Activated T-cell treated with anti-CD3 and anti-CD28 coated beads, Interleukin-2, amount 50 U/mL, for 24 hours (primary cell): ENCODE measurements at regions not wholly inside any gene's neighbourhood (a gene's known extent, or its start where the extent isn't known, plus 50 kb on each side); places are given as distances from the start of the nearest gene placed in this dataset.

Experiments used
- DNase-seq: peaks from one replicate; pipeline ENCODE4 v3.0.0-alpha.2; 2020
- H3K27ac Mint-ChIP-seq: 2 replicates; pipeline ENCODE4 v1.8.0; 2020; ENCODE audit warnings: mild to moderate bottlenecking, mixed read lengths
- H3K27me3 Mint-ChIP-seq: 2 replicates; pipeline ENCODE4 v1.8.0; 2020; ENCODE audit warnings: mixed read lengths
- H3K36me3 Mint-ChIP-seq: 2 replicates; pipeline ENCODE4 v1.8.0; 2020; ENCODE audit warnings: low read depth, mixed read lengths
- H3K4me1 Mint-ChIP-seq: 2 replicates; pipeline ENCODE4 v1.8.0; 2020; ENCODE audit warnings: low read depth, mixed read lengths
- H3K4me3 Mint-ChIP-seq: 2 replicates; pipeline ENCODE4 v1.8.0; 2020; ENCODE audit warnings: mild to moderate bottlenecking, moderate library complexity, mixed read lengths
- H3K9me3 Mint-ChIP-seq: 2 replicates; pipeline ENCODE4 v1.8.0; 2020; ENCODE audit warnings: mixed read lengths

DNA sequence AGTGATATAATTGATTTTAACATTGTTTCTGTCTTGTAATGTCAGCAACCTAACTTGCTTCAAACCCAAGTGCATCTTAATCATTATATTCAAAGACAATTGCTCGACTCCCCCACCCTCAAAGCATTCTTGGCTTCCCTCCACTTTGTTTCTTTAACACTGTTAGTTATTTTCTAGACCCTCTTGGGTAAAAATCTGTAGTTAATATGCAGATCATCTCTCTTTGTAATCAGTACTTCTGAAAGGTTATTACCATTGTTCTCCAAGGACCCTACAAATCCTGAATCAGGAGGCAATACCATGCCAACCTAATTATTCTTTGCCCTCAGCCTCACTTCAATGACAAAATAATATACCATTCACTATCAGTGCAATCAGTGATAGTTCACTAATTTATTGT lies 1075.7 kb downstream of the AMY1C start:
- Mint-ChIP-seq H3K4me1 (no peaks in the 10 kb centered on the region), H3K27ac (no peak overlapping the region), H3K27me3 (no peaks in the 10 kb centered on the region), H3K36me3 (no peaks in the 10 kb centered on the region), H3K4me3 (no peak overlapping the region), H3K9me3 (peaks cover 11% of the 10 kb centered on the region)
- DNase-seq = no peak

DNA sequence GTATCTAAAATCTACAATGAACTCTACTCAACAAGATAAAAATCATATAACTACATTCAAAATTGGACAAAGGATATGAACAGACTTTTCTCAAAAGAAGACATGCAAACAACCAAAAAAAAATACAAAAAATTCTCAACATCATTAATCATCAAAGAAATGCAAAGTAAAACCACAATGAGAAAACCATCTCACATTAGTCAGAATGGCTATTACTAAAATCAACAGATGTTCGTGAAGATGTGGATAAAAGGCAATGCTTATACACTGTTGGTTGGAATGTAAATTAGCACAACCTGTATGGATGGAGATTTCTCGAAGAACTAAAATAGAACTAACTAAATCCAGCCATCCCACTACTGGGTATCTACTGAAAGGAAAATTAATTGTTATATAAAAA lies 1080.8 kb downstream of the AMY1C start:
- Mint-ChIP-seq H3K9me3 (peaks cover 28% of the 10 kb centered on the region), H3K27ac (no peak overlapping the region), H3K4me3 (no peak overlapping the region), H3K4me1 (no peaks in the 10 kb centered on the region), H3K27me3 (no peaks in the 10 kb centered on the region), H3K36me3 (no peaks in the 10 kb centered on the region)
- no peak for DNase-seq

- Mint-ChIP-seq H3K9me3 (peaks cover 9% of the 10 kb centered on the region), H3K27ac (no peak overlapping the region), H3K27me3 (no peaks in the 10 kb centered on the region), H3K4me1 (no peaks in the 10 kb centered on the region), H3K36me3 (no peaks in the 10 kb centered on the region), H3K4me3 (no peak overlapping the region)
- no peak for DNase-seq
Observed at GRCh38 chr1:104852151-104852550, 1102.5 kb downstream of the AMY1C start.

DNA sequence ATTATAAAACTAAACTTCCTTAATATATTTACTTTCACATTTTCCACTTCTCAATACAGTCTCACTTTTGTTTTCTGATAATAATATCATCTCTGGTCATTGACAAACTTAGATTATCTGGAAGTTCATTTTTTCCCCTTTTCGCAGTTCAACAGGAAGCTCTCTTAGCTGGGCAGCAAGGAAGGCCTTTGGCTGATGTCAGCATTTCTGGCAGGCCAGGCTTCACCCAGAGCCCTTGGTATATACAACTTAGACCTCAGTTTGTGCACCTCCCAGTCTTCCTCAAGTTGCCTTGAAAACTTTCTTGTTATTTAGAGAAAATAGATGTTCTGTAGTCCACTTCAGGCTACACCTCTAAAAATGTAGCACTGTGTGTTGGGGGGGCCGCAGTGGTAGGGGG lies 1103.6 kb downstream of the AMY1C start:
- H3K27ac Mint-ChIP-seq = no peak overlapping the region
- no peaks in the 10 kb centered on the region for H3K27me3 Mint-ChIP-seq
- H3K4me1 Mint-ChIP-seq = no peaks in the 10 kb centered on the region
- DNase-seq = no peak
- H3K36me3 Mint-ChIP-seq = no peaks in the 10 kb centered on the region
- no peak overlapping the region for H3K4me3 Mint-ChIP-seq
- peaks cover 17% of the 10 kb centered on the region for H3K9me3 Mint-ChIP-seq

DNA sequence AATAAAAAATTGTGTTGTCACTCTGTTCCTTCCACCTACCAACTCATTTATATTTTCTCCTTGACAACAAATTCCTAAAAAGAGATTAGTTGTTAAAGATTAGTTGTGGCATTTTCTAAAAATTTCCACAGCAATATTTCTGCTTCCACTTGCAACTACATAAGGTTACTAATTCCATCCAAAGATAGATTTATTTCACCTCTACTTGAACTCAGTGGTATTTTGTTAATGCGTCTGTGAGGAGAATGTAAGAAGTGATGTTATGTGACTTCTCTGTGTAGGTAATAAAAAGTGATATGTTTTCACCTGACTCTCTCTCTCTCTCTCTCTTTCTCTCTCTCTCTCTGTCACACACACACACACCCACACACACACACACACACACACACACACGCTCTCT lies 1104.8 kb downstream of the AMY1C start:
- DNase-seq = no peak
- Mint-ChIP-seq H3K4me1 (no peaks in the 10 kb centered on the region), H3K27ac (no peak overlapping the region), H3K27me3 (no peaks in the 10 kb centered on the region), H3K36me3 (no peaks in the 10 kb centered on the region), H3K9me3 (peaks cover 21% of the 10 kb centered on the region), H3K4me3 (no peak overlapping the region)

DNA sequence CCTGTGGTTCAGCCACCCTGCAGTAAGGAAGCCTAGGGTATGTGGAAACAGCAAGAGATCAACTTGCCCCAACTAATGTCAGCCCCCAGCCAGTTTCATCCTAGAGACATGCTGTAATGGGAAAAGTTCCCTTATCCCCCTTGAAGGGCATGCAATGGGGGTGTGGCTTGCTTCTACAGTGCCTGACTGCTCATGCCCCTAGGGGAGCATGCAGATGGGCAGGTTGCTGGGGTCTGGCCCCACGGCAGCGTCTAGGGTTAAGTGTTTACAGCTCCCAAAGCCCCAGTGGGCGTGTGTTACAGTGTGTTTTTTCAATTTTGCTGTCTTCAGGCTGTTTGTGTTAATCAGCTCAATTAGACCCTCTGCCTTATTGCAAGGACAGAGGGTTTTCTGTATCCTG lies 1105.9 kb downstream of the AMY1C start:
- no peak overlapping the region for H3K27ac Mint-ChIP-seq
- no peaks in the 10 kb centered on the region for H3K36me3 Mint-ChIP-seq
- H3K9me3 Mint-ChIP-seq = peaks cover 24% of the 10 kb centered on the region
- H3K27me3 Mint-ChIP-seq = no peaks in the 10 kb centered on the region
- H3K4me3 Mint-ChIP-seq = no peak overlapping the region
- H3K4me1 Mint-ChIP-seq = no peaks in the 10 kb centered on the region
- no peak for DNase-seq

GRCh38 chr1:104856091-104856490 lies 1106.4 kb downstream of the AMY1C start:
- Mint-ChIP-seq H3K4me1 (no peaks in the 10 kb centered on the region), H3K27me3 (no peaks in the 10 kb centered on the region), H3K36me3 (no peaks in the 10 kb centered on the region), H3K4me3 (no peak overlapping the region), H3K27ac (no peak overlapping the region), H3K9me3 (peaks cover 24% of the 10 kb centered on the region)
- no peak for DNase-seq

DNA sequence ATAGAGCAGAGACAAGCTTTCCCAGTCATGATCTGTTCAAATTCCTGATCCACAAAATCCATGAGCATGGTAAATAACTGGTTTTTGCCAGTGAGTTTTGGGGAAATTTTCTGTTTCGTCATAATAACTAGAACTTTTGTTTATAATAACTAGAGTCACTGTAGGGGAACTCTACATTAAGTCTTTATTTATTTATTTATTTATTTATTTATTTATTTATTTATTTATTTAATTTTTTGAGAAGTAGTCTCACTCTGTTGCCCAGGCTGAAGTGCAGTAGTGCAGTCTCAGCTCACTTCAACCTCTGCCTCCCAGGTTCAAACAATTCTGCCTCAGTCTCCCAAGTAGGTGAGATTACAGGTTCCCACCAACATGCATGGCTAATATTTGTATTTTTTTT lies 1106.8 kb downstream of the AMY1C start:
- Mint-ChIP-seq H3K9me3 (peaks cover 24% of the 10 kb centered on the region), H3K27ac (no peak overlapping the region), H3K27me3 (no peaks in the 10 kb centered on the region), H3K36me3 (no peaks in the 10 kb centered on the region), H3K4me3 (no peak overlapping the region), H3K4me1 (no peaks in the 10 kb centered on the region)
- no peak for DNase-seq

DNA sequence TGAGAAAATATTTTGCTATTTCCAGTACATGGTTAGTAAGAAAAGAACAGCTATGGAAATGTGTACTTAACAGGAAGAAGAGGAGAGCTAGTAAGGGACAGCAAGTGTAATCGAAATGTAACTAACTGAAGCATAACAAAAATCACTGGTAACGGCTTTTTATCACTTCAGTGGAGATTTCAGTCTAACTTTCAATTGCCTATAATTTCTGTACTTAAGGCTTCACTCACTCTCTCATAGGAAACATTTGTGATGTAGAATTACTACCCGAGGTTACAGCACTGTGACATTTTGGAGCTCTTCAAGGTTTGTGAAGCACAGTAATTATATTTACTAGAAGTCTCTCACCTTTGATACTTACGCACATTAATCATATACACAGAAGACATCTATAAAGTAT lies 1119.1 kb downstream of the AMY1C start:
- Mint-ChIP-seq H3K36me3 (no peaks in the 10 kb centered on the region), H3K9me3 (peaks cover 11% of the 10 kb centered on the region), H3K4me3 (no peak overlapping the region), H3K27ac (no peak overlapping the region), H3K4me1 (no peaks in the 10 kb centered on the region), H3K27me3 (no peaks in the 10 kb centered on the region)
- DNase-seq = no peak

DNA sequence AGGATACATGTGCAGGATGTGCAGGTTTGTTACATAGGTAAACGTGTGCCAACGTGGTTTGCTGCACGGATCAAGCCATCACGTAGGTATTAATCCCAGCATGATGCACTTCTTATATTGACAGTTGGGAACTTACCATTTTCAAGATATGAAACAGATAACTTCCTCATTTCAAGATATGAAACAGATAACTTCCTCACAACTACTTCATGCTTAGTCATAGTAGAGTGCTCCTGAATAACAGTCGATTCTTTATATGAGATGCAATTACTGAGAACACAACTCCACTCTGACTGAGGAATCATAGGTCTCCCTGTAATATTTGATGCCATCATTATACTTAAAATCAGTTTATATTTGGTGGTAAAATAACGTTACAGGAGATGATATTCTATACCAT lies 1124.3 kb downstream of the AMY1C start:
- Mint-ChIP-seq H3K27me3 (no peaks in the 10 kb centered on the region), H3K4me3 (no peak overlapping the region), H3K36me3 (no peaks in the 10 kb centered on the region), H3K4me1 (no peaks in the 10 kb centered on the region), H3K9me3 (peaks cover 15% of the 10 kb centered on the region), H3K27ac (no peak overlapping the region)
- no peak for DNase-seq

GRCh38 chr1:104878203-104878909 lies 1128.7 kb downstream of the AMY1C start:
- H3K27ac Mint-ChIP-seq = no peak overlapping the region
- H3K9me3 Mint-ChIP-seq = peaks cover 13% of the 10 kb centered on the region
- no peaks in the 10 kb centered on the region for H3K36me3 Mint-ChIP-seq
- no peaks in the 10 kb centered on the region for H3K4me1 Mint-ChIP-seq
- H3K27me3 Mint-ChIP-seq = no peaks in the 10 kb centered on the region
- no peak overlapping the region for H3K4me3 Mint-ChIP-seq
- DNase-seq = no peak

- no peaks in the 10 kb centered on the region for H3K4me1 Mint-ChIP-seq
- H3K36me3 Mint-ChIP-seq = no peaks in the 10 kb centered on the region
- H3K9me3 Mint-ChIP-seq = peaks cover 10% of the 10 kb centered on the region
- no peak for DNase-seq
- no peak overlapping the region for H3K4me3 Mint-ChIP-seq
- H3K27ac Mint-ChIP-seq = no peak overlapping the region
- no peaks in the 10 kb centered on the region for H3K27me3 Mint-ChIP-seq
Observed at GRCh38 chr1:104884939-104885338, 1135.2 kb downstream of the AMY1C start.

GRCh38 chr1:104905322-104905721 lies 1155.6 kb downstream of the AMY1C start:
- no peaks in the 10 kb centered on the region for H3K4me1 Mint-ChIP-seq
- H3K36me3 Mint-ChIP-seq = no peaks in the 10 kb centered on the region
- DNase-seq = no peak
- H3K4me3 Mint-ChIP-seq = no peak overlapping the region
- no peaks in the 10 kb centered on the region for H3K27me3 Mint-ChIP-seq
- peaks cover 29% of the 10 kb centered on the region for H3K9me3 Mint-ChIP-seq
- no peak overlapping the region for H3K27ac Mint-ChIP-seq

DNA sequence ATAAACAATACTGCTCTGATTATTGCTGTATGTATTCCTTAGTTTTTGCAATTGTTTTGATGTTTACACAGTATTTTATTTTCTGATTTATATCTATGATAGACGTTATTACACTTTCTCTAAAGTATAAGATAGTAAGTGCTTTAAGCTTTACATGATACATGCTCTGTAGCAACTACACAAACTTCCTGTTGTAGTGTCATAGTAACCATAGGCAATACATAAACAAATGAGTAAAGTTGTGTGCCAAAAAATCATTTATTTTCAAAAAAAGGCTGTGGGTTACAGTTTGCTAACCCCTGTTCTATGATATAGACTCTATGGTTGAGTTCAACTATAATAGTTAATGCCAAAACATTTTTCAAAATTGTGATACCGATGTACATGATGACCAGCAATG lies 1156.4 kb downstream of the AMY1C start:
- no peak overlapping the region for H3K4me3 Mint-ChIP-seq
- no peak overlapping the region for H3K27ac Mint-ChIP-seq
- H3K9me3 Mint-ChIP-seq = peaks cover 27% of the 10 kb centered on the region
- H3K27me3 Mint-ChIP-seq = no peaks in the 10 kb centered on the region
- no peak for DNase-seq
- no peaks in the 10 kb centered on the region for H3K4me1 Mint-ChIP-seq
- no peaks in the 10 kb centered on the region for H3K36me3 Mint-ChIP-seq

- Mint-ChIP-seq H3K4me1 (no peaks in the 10 kb centered on the region), H3K36me3 (no peaks in the 10 kb centered on the region), H3K27ac (no peak overlapping the region), H3K4me3 (no peak overlapping the region), H3K9me3 (peaks cover 16% of the 10 kb centered on the region), H3K27me3 (no peaks in the 10 kb centered on the region)
- DNase-seq = no peak
Observed at GRCh38 chr1:104919188-104919587, 1169.5 kb downstream of the AMY1C start.

DNA sequence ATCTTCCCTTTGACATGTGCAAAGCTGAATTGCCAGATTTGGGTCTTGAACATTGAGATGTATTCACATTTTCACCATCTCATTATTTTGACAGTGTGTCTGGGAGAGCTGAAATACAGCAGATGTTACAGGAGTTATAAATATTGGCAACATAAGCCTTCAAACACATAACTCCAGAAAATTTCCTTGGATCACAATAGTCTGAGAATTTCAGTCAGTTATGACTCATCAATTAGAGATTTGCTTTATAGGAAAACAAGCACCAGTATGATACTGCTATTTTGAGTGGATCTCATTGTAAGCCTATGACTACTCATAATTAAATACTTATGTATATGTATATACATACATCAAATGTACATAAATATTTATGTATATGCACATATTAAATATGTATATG lies 1171.8 kb downstream of the AMY1C start:
- Mint-ChIP-seq H3K36me3 (no peaks in the 10 kb centered on the region), H3K4me1 (no peaks in the 10 kb centered on the region)

More for the DNA sequence above, 1171.8 kb downstream of the AMY1C start:
- Mint-ChIP-seq H3K4me3 (no peak overlapping the region), H3K9me3 (peaks cover 14% of the 10 kb centered on the region), H3K27ac (no peak overlapping the region), H3K27me3 (no peaks in the 10 kb centered on the region)
- no peak for DNase-seq
